IMR-90 (cell line): ENCODE measurements at regions not wholly inside any gene's neighbourhood (a gene's known extent, or its start where the extent isn't known, plus 50 kb on each side); places are given as distances from the start of the nearest gene placed in this dataset.
"Not testable (repeated sequence)": the region's sequence is repeated elsewhere in the genome, so short reads cannot be mapped to it uniquely, and the experiment has no call there.

Source experiments
- ATAC-seq: fragments of 200-7000 bp; cut with Tn5 transposase; 2 replicates; pipeline ENCODE4 v1.9.1; 2020; ENCODE audit warnings: low read depth, mild to moderate bottlenecking, moderate library complexity
- BruUV-seq: library from RNA; stranded (reverse); fragments of 400-500 nt; replicated peaks from 2 replicates; lab custom pipeline; 2021; lab: Mats Ljungman, UMichigan
- CTCF ChIA-PET: fragments of 300-600 bp; formaldehyde crosslinking; extraction: SDS; loops from one replicate; lab custom pipeline; 2021; ENCODE audit warnings: antibody characterized with exemption; lab: Yijun Ruan, JAX
- POLR2A ChIA-PET: fragments of 300-600 bp; sonication (Branson Sonifier 250); formaldehyde crosslinking; loops from one replicate; lab custom pipeline; 2022; ENCODE audit warnings: antibody characterized with exemption; ENCODE audit not compliant: unreplicated experiment; lab: Charles Lee
- DNase-seq: peaks from one replicate; pipeline ENCODE4 v3.0.0; 2013
- H2AFZ ChIP-seq: replicated peaks from 2 replicates; pipeline ENCODE3; 2013; ENCODE audit warnings: low read length, mild to moderate bottlenecking; ENCODE audit not compliant: poor library complexity
- H2AK5ac ChIP-seq: 2 replicates; pipeline ENCODE4 v1.6.1; 2013; ENCODE audit warnings: low read depth, low read length, inconsistent platforms
- H2AK9ac ChIP-seq: replicated peaks from 2 replicates; pipeline ENCODE3; 2013; ENCODE audit warnings: mild to moderate bottlenecking, low read depth, low read length, moderate library complexity; ENCODE audit not compliant: poor library complexity
- H2BK120ac ChIP-seq: 2 replicates; pipeline ENCODE4 v1.6.1; 2013; ENCODE audit warnings: low read depth, low read length, inconsistent platforms
- H2BK15ac ChIP-seq: 3 replicates; pipeline ENCODE4 v1.6.1; 2013; ENCODE audit warnings: low read depth, low read length, inconsistent platforms
- H2BK20ac ChIP-seq: 2 replicates; pipeline ENCODE4 v1.6.1; 2013; ENCODE audit warnings: low read depth, mild to moderate bottlenecking, inconsistent platforms, low read length, moderate library complexity
- H2BK5ac ChIP-seq: 2 replicates; pipeline ENCODE4 v1.6.1; 2013; ENCODE audit warnings: mild to moderate bottlenecking, low read depth, low read length, inconsistent platforms; ENCODE audit not compliant: poor library complexity, severe bottlenecking
- H3K14ac ChIP-seq: replicated peaks from 2 replicates; pipeline ENCODE4 v1.6.1; 2013; ENCODE audit warnings: low read depth, low read length, inconsistent platforms
- H3K18ac ChIP-seq: 2 replicates; pipeline ENCODE4 v1.6.1; 2013; ENCODE audit warnings: low read depth, low read length, control low read depth
- H3K23ac ChIP-seq: 2 replicates; pipeline ENCODE4 v1.6.1; 2013; ENCODE audit warnings: low read depth, low read length, inconsistent platforms
- H3K27ac ChIP-seq: 2 replicates; pipeline ENCODE4 v1.5.1; 2013; ENCODE audit warnings: mild to moderate bottlenecking, control low read depth, low read length; ENCODE audit not compliant: insufficient read depth
- H3K27me3 ChIP-seq: 2 replicates; pipeline ENCODE4 v1.6.1; 2013; ENCODE audit warnings: low read length; ENCODE audit not compliant: control insufficient read depth, insufficient read depth
- H3K36me3 ChIP-seq: 2 replicates; pipeline ENCODE4 v1.6.1; 2013; ENCODE audit warnings: low read length, mixed read lengths; ENCODE audit not compliant: control insufficient read depth, insufficient read depth
- H3K4ac ChIP-seq: 2 replicates; pipeline ENCODE4 v1.6.1; 2013; ENCODE audit warnings: low read depth, low read length, inconsistent platforms
- H3K4me1 ChIP-seq: 2 replicates; pipeline ENCODE4 v1.6.1; 2013; ENCODE audit warnings: low read length, mixed read lengths; ENCODE audit not compliant: control insufficient read depth, insufficient read depth
- H3K4me2 ChIP-seq: 2 replicates; pipeline ENCODE4 v1.6.1; 2013; ENCODE audit warnings: low read depth, mild to moderate bottlenecking, control low read depth, low read length, moderate library complexity
- H3K4me3 ChIP-seq: 2 replicates; pipeline ENCODE4 v1.5.1; 2013; ENCODE audit warnings: low read depth, mild to moderate bottlenecking, control low read depth, low read length, moderate library complexity; ENCODE audit not compliant: insufficient read depth
- H3K56ac ChIP-seq: 2 replicates; pipeline ENCODE4 v1.6.1; 2013; ENCODE audit warnings: low read length, inconsistent platforms; ENCODE audit not compliant: insufficient read depth; ENCODE audit errors: extremely low read depth
- H3K79me1 ChIP-seq, 2 experiments: 2 replicates each; pipeline ENCODE4 v1.6.1; 2013; ENCODE audit warnings: low read length in 2 of 2, inconsistent platforms in 1 of 2, low read depth in 1 of 2
- H3K9ac ChIP-seq: 2 replicates; pipeline ENCODE4 v1.6.1; 2013; ENCODE audit warnings: low read depth, low read length, control low read depth
- H3K9me1 ChIP-seq: 2 replicates; pipeline ENCODE4 v1.6.1; 2013; ENCODE audit warnings: low read length, inconsistent platforms; ENCODE audit not compliant: insufficient read depth
- H3K9me3 ChIP-seq: 2 replicates; pipeline ENCODE4 v1.6.1; 2013; ENCODE audit warnings: low read length; ENCODE audit not compliant: control insufficient read depth, insufficient read depth
- H4K20me1 ChIP-seq: 2 replicates; pipeline ENCODE4 v1.6.1; 2013; ENCODE audit warnings: low read length, inconsistent platforms; ENCODE audit not compliant: insufficient read depth
- H4K5ac ChIP-seq: 2 replicates; pipeline ENCODE4 v1.6.1; 2013; ENCODE audit warnings: mild to moderate bottlenecking, low read depth, low read length, control low read depth
- H4K8ac ChIP-seq, 2 experiments: 2 replicates each; pipeline ENCODE4 v1.6.1; 2013; ENCODE audit warnings: low read depth in 2 of 2, low read length in 2 of 2, control low read depth in 1 of 2, inconsistent platforms in 1 of 2
- H4K91ac ChIP-seq: 2 replicates; pipeline ENCODE4 v1.6.1; 2013; ENCODE audit warnings: low read depth, low read length, inconsistent platforms; ENCODE audit not compliant: insufficient read depth
- WGBS, 2 experiments: methylation state at CpG; one replicate each; pipeline versions ENCODE4 v1.1.5 to v1.1.7; 2013; ENCODE audit warnings: missing lambda C conversion rate in 2 of 2; ENCODE audit not compliant: insufficient read length in 1 of 2; ENCODE audit errors: extremely low coverage in 2 of 2; 5-methylcytosine and 5-hydroxymethylcytosine counted together
- dilution Hi-C: fragments of 300-500 bp; cut with HindIII; formaldehyde crosslinking; loops from one replicate; pipeline ENCODE4 v1.14.3; 2018; ENCODE audit warnings: low sequenced_read_pairs; ENCODE audit not compliant: unreplicated experiment
- in situ Hi-C: fragments of 300-500 bp; cut with MboI; formaldehyde crosslinking; loops from 3 replicates; pipeline ENCODE4 v1.14.3; 2019; ENCODE audit warnings: low sequenced_read_pairs, inconsistent platforms, mixed read lengths
- intact Hi-C: fragments of 100-400 bp; cut with micrococcal nuclease; formaldehyde crosslinking; loops from 2 replicates; pipeline ENCODE4 v1.10.0; 2022

GRCh38 chr12:107209700-107210099 is 116.4 kb upstream of the CRY1 start:
- H4K8ac ChIP-seq, H2AK9ac ChIP-seq, H4K91ac ChIP-seq, intact Hi-C loops, H3K4ac ChIP-seq, H3K27ac ChIP-seq, DNase-seq, H4K5ac ChIP-seq, H2BK15ac ChIP-seq, H2AFZ ChIP-seq, H3K23ac ChIP-seq, H3K9me1 ChIP-seq, H2BK20ac ChIP-seq, H3K9me3 ChIP-seq, H2BK120ac ChIP-seq, H3K79me1 ChIP-seq, H3K4me2 ChIP-seq, H3K56ac ChIP-seq, H4K20me1 ChIP-seq, dilution Hi-C loops, H3K18ac ChIP-seq, CTCF ChIA-PET, in situ Hi-C loops, H3K36me3 ChIP-seq, POLR2A ChIA-PET, H2AK5ac ChIP-seq, H3K4me3 ChIP-seq, H2BK5ac ChIP-seq, H3K14ac ChIP-seq, BruUV-seq, H3K9ac ChIP-seq, H3K27me3 ChIP-seq, ATAC-seq, H3K4me1 ChIP-seq: not testable (repeated sequence)
- WGBS, 2 experiments, result 20% methylated on average over 1 of the region's 7 CpGs; no CpG with 5 or more reads in 1 of the 2 experiments
